CD4-positive, CD25-positive, alpha-beta regulatory T cell (primary cell): ENCODE measurements at regions not wholly inside any gene's neighbourhood (a gene's known extent, or its start where the extent isn't known, plus 50 kb on each side); places are given as distances from the start of the nearest gene placed in this dataset.

ENCODE experiments used
- ATAC-seq, 2 donors: fragments of 150-1000 bp; cut with Tn5 transposase; one replicate each; pipeline ENCODE4 v1.10.0; 2021; ENCODE audit warnings: low read depth in 2 of 2, moderate number of reproducible peaks in 2 of 2, moderate library complexity in 1 of 2
- DNase-seq, 3 donors: peaks; one replicate each; pipeline versions ENCODE4 v3.0.0 to v3.0.0-alpha.2; 2012 to 2022; ENCODE audit warnings: mixed read lengths in 1 of 3
- H3K27ac ChIP-seq: one replicate; pipeline ENCODE4 v1.7.0; 2013; ENCODE audit warnings: mild to moderate bottlenecking, low read length; ENCODE audit not compliant: insufficient read depth, poor library complexity, severe bottlenecking
- H3K27me3 ChIP-seq: one replicate; pipeline ENCODE4 v1.7.0; 2013; ENCODE audit warnings: low read length; ENCODE audit not compliant: control insufficient read depth, insufficient read depth
- H3K36me3 ChIP-seq: one replicate; pipeline ENCODE4 v1.7.0; 2013; ENCODE audit warnings: mild to moderate bottlenecking, low read length, moderate library complexity; ENCODE audit not compliant: control insufficient read depth, insufficient read depth
- H3K4me1 ChIP-seq: 2 replicates; pipeline ENCODE4 v1.7.0; 2013; ENCODE audit warnings: mild to moderate bottlenecking, low read length; ENCODE audit not compliant: insufficient read depth, control insufficient read depth, poor library complexity, severe bottlenecking
- H3K4me3 ChIP-seq: one replicate; pipeline ENCODE4 v1.7.0; 2013; ENCODE audit warnings: low read depth, mild to moderate bottlenecking, low read length, moderate library complexity
- H3K9me3 ChIP-seq, 2 experiments: 1 replicate in 1 of 2; 2 replicates in 1 of 2; pipeline ENCODE4 v1.7.0; 2013; ENCODE audit warnings: low read length in 2 of 2, mild to moderate bottlenecking in 1 of 2, moderate library complexity in 1 of 2; ENCODE audit not compliant: control insufficient read depth in 2 of 2
- H3K27ac Mint-ChIP-seq, 3 donors: one replicate each; pipeline ENCODE4 v1.8.0; 2020 to 2022; ENCODE audit warnings: mild to moderate bottlenecking in 3 of 3, mixed read lengths in 3 of 3, moderate library complexity in 2 of 3
- H3K27me3 Mint-ChIP-seq: one replicate; pipeline ENCODE4 v1.8.0; 2022; ENCODE audit warnings: mild to moderate bottlenecking, mixed read lengths
- H3K36me3 Mint-ChIP-seq: one replicate; pipeline ENCODE4 v1.8.0; 2020; ENCODE audit warnings: mixed read lengths
- H3K4me1 Mint-ChIP-seq, 4 donors: one replicate each; pipeline ENCODE4 v1.8.0; 2020 to 2022; ENCODE audit warnings: mixed read lengths in 4 of 4, mild to moderate bottlenecking in 1 of 4
- H3K4me3 Mint-ChIP-seq, 4 donors: one replicate each; pipeline ENCODE4 v1.8.0; 2020 to 2022; ENCODE audit warnings: mild to moderate bottlenecking in 4 of 4, mixed read lengths in 4 of 4, moderate library complexity in 3 of 4
- H3K9me3 Mint-ChIP-seq, 7 donors: one replicate each; pipeline ENCODE4 v1.8.0; 2020 to 2022; ENCODE audit warnings: mixed read lengths in 7 of 7, mild to moderate bottlenecking in 3 of 7, moderate library complexity in 2 of 7

DNA sequence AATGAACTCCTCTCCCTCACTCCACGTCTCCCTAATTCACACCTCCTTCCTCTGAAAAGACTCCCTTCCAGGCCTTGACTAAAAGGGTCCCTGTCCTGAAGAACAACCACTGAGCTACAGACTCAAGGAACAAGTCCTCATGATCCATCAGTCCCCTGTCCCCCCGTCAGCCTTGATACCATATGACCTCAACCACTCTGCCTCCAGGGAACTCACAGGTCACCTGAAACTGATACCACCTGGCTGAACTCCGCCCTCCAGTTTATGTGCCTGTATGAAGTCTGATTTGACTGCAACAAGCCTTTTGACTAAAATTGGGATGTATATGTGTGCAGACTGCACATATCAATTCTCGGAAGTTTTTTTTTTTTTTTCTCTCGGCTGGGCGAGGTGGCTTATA, 88.7 kb downstream of the UGCG start:
- H3K36me3 Mint-ChIP-seq, result peaks cover 5% of the 10 kb centered on the region
- ATAC-seq (no peak), DNase-seq (no peak)
- no peaks in the 10 kb centered on the region for H3K27me3 ChIP-seq
- H3K4me3 Mint-ChIP-seq, result peak overlapping the region in 2 of 4 donors; percentile 5 to 57
- peaks cover 26% of the 10 kb centered on the region for H3K4me1 ChIP-seq
- peak overlapping the region in 2 of 3 donors; percentile 42 to 86 for H3K27ac Mint-ChIP-seq
- H3K9me3 ChIP-seq, result no peaks in the 10 kb centered on the region
- H3K9me3 Mint-ChIP-seq, result no peaks in the 10 kb centered on the region
- no peak overlapping the region for H3K4me3 ChIP-seq
- no peaks in the 10 kb centered on the region for H3K36me3 ChIP-seq
- no peaks in the 10 kb centered on the region for H3K27me3 Mint-ChIP-seq
- H3K4me1 Mint-ChIP-seq, result peaks cover 14 to 56% (median 30%) of the 10 kb centered on the region in 4 donors
- H3K27ac ChIP-seq, result no peak overlapping the region

DNA sequence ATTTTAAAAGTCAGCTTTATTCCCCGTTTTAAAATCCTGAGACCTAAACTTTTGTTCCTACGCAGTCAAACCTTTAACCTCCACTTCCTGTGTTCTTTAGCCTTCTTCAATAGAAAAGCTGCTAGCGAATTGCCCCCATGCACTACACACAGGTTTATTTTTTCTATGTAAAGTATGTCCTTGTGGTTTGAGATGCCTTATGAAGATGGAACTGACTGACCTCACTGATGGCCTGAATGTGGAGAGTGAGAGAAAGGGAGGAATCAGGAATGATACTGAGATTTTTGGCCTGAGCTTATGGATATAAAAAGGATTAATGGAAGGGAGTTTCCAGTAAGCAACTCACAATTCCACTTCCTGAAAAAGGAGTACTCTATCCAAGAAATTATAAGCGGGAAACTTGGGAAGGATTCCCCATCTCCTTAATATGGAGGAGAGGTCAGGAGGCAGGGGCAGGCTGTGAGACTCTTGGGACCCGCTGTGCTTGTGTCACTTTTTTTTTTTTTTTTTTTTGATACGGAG, 89.5 kb downstream of the UGCG start:
- peak overlapping the region in 3 of 4 donors; percentile 13 to 60 (median 33) for H3K4me3 Mint-ChIP-seq
- peaks cover 5% of the 10 kb centered on the region for H3K36me3 Mint-ChIP-seq
- DNase-seq (peak in 1 of 3 donors; percentile 34), ATAC-seq (no peak)
- H3K27me3 Mint-ChIP-seq, result no peaks in the 10 kb centered on the region
- peak overlapping the region; percentile 9 for H3K4me3 ChIP-seq
- H3K27ac ChIP-seq, result no peak overlapping the region
- H3K27ac Mint-ChIP-seq, result peak overlapping the region; percentile 20 to 86 (median 53)
- H3K27me3 ChIP-seq, result no peaks in the 10 kb centered on the region
- H3K4me1 Mint-ChIP-seq, result peaks cover 14 to 54% (median 29%) of the 10 kb centered on the region in 4 donors
- H3K9me3 Mint-ChIP-seq, result no peaks in the 10 kb centered on the region
- H3K36me3 ChIP-seq, result no peaks in the 10 kb centered on the region
- H3K4me1 ChIP-seq, result peaks cover 26% of the 10 kb centered on the region
- peaks cover 0 to 3% of the 10 kb centered on the region in 2 experiments for H3K9me3 ChIP-seq
